Thyroid gland (tissue), 4 donors: ENCODE measurements at regions not wholly inside any gene's neighbourhood (a gene's known extent, or its start where the extent isn't known, plus 50 kb on each side); places are given as distances from the start of the nearest gene placed in this dataset.

Source experiments
- POLR2A ChIP-seq, 2 donors: fragments of 450-650 bp; IDR thresholded peaks; one replicate each; pipeline ENCODE4 v1.6.1; 2017; ENCODE audit warnings: antibody characterized with exemption in 2 of 2, mild to moderate bottlenecking in 2 of 2, moderate library complexity in 1 of 2
- TF ChIP-seq, protein P1 (sequence below), 6 experiments: fragments of 200-600 bp in 3 of 6; fragments of 450-650 bp in 3 of 6; sonication (generic) in 3 of 6; IDR thresholded peaks; one replicate each; pipeline ENCODE4 v1.5.1; 2016 to 2019; ENCODE audit warnings: antibody characterized with exemption in 6 of 6, mild to moderate bottlenecking in 2 of 6, inconsistent platforms in 1 of 6, moderate library complexity in 1 of 6

DNA sequence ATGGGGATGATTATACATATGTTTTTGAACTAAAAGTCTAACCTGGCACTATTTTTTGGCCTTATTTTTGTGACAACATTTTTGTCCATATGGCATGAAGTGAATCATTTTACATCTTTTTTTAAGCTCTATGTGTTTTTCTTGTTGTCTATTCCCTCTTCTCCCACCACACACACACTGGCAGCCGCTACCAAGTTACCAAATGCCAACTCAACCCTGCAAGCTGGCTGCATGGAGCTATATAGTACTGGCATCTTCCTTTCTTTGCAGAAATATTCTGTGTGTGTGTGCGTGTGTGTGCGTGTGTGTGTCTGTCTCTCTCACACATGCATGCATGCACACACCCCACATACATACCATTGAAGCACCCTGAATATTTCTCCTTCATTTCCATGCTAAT is 278.9 kb upstream of the SOX5 start:
- TF ChIP-seq, protein P1, sequence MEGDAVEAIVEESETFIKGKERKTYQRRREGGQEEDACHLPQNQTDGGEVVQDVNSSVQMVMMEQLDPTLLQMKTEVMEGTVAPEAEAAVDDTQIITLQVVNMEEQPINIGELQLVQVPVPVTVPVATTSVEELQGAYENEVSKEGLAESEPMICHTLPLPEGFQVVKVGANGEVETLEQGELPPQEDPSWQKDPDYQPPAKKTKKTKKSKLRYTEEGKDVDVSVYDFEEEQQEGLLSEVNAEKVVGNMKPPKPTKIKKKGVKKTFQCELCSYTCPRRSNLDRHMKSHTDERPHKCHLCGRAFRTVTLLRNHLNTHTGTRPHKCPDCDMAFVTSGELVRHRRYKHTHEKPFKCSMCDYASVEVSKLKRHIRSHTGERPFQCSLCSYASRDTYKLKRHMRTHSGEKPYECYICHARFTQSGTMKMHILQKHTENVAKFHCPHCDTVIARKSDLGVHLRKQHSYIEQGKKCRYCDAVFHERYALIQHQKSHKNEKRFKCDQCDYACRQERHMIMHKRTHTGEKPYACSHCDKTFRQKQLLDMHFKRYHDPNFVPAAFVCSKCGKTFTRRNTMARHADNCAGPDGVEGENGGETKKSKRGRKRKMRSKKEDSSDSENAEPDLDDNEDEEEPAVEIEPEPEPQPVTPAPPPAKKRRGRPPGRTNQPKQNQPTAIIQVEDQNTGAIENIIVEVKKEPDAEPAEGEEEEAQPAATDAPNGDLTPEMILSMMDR (IDR thresholded peaks at IDR 0.05): no peak
- no peak for TF ChIP-seq POLR2A (IDR thresholded peaks at IDR 0.05)
